Prostate gland (tissue), 2 donors: ENCODE measurements at regions not wholly inside any gene's neighbourhood (a gene's known extent, or its start where the extent isn't known, plus 50 kb on each side); places are given as distances from the start of the nearest gene placed in this dataset.

Experiments used
- DNase-seq: peaks from one replicate; pipeline ENCODE4 v3.0.0-alpha.2; 2019; ENCODE audit warnings: low spot score
- H3K27ac ChIP-seq, 2 donors: fragments of 200-600 bp; sonication (generic); 2 replicates each; pipeline ENCODE4 v1.5.1; 2017 to 2019
- H3K27me3 ChIP-seq: fragments of 200-600 bp; sonication (generic); replicated peaks from 2 replicates; pipeline ENCODE4 v1.5.1; 2019; ENCODE audit not compliant: insufficient read depth
- H3K36me3 ChIP-seq, 2 donors: fragments of 200-600 bp; sonication (generic); 1 replicate in 1 of 2; 2 replicates in 1 of 2; pipeline versions ENCODE4 v1.5.1 to v1.8.1; 2017 to 2019
- H3K4me1 ChIP-seq: fragments of 200-600 bp; sonication (generic); replicated peaks from 2 replicates; pipeline ENCODE4 v1.5.1; 2019
- H3K4me3 ChIP-seq, 2 donors: fragments of 200-600 bp; sonication (generic); 2 replicates each; pipeline ENCODE4 v1.5.1; 2017 to 2019
- H3K9me3 ChIP-seq: fragments of 200-600 bp; sonication (generic); 2 replicates; pipeline ENCODE4 v1.5.1; 2017
- CTCF ChIP-seq, 4 experiments: fragments of 200-600 bp in 2 of 4; fragments of 450-650 bp in 2 of 4; sonication (generic) in 2 of 4; IDR thresholded peaks; 1 replicate in 3 of 4; 2 replicates in 1 of 4; pipeline ENCODE4 v1.5.1; 2016 to 2019; ENCODE audit warnings: antibody characterized with exemption in 4 of 4, mild to moderate bottlenecking in 2 of 4, moderate library complexity in 2 of 4
- POLR2A ChIP-seq: fragments of 450-650 bp; IDR thresholded peaks from one replicate; pipeline ENCODE4 v1.6.1; 2016; ENCODE audit warnings: antibody characterized with exemption, mild to moderate bottlenecking
- POLR2AphosphoS5 ChIP-seq: sonication (generic); formaldehyde crosslinking; IDR thresholded peaks from one replicate; pipeline ENCODE4 v1.6.1; 2017; ENCODE audit warnings: antibody characterized with exemption
- WGBS: methylation state at CpG from one replicate; pipeline ENCODE4 v1.1.5; 2018; 5-methylcytosine and 5-hydroxymethylcytosine counted together
- intact Hi-C: fragments of 100-400 bp; cut with DNase I; formaldehyde crosslinking; loops from one replicate; pipeline ENCODE4 v1.14.2; 2022

- H3K4me1 ChIP-seq: no peaks in the 10 kb centered on the region
- no peak overlapping the region for H3K4me3 ChIP-seq
- no peaks in the 10 kb centered on the region for H3K36me3 ChIP-seq
- H3K27me3 ChIP-seq: no peaks in the 10 kb centered on the region
- H3K9me3 ChIP-seq: no peaks in the 10 kb centered on the region
- no peak overlapping the region for H3K27ac ChIP-seq
- no peak for TF ChIP-seq POLR2A
- TF ChIP-seq POLR2AphosphoS5: no peak
- TF ChIP-seq CTCF (IDR thresholded peaks at IDR 0.05): no peak
- intact Hi-C loops: no loop called here
- DNase-seq: no peak
- 84% methylated on average over 4 of the region's 4 CpGs for WGBS
These were observed 632.7 kb upstream of the CHORDC1 start for GRCh38 chr11:90855531-90855930.

DNA sequence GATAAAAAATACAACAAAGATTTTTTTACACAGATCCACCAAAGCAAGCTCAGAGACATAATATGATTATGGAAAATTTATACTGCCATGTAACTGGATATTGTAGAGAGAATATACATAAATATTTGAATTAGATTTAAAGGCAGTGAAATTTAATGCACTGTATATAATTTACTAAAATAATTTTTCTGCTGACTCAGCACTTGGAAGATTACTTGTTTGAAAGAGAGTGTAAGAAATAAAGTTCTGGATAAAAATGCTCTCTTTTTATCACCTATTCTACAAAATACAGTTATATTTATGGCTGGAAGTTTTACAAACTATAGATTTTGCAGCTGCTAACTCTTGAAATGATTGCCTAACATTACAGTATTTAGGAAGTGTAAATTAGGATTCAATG lies 628.3 kb upstream of the CHORDC1 start:
- DNase-seq: no peak
- Histone ChIP-seq H3K36me3 (no peaks in the 10 kb centered on the region), H3K4me3 (no peak overlapping the region), H3K27me3 (no peaks in the 10 kb centered on the region), H3K4me1 (no peaks in the 10 kb centered on the region), H3K9me3 (no peaks in the 10 kb centered on the region), H3K27ac (no peak overlapping the region)
- intact Hi-C loops: no loop called here
- no peak for TF ChIP-seq POLR2AphosphoS5
- no peak for TF ChIP-seq POLR2A
- TF ChIP-seq CTCF (IDR thresholded peaks at IDR 0.05): no peak

DNA sequence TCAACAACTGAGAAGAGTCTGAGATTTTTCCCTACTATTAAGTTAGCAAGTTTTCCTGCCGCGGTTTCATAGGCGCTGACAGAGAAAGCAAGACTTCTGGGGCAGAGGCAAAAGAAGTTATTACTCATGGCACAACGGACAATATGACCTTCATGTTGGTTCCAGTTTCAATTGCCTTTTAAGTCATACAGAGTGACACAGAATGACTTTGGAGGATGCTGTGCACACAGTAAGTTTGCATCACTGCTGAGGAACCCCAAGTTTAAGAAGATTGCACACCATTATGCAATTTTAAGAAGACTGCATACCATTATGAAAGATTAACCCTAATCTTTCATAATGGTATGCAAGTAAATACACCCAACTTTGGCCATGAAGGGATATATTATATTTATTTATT lies 626.5 kb upstream of the CHORDC1 start:
- no peak overlapping the region for H3K4me3 ChIP-seq
- no peaks in the 10 kb centered on the region for H3K9me3 ChIP-seq
- DNase-seq: no peak
- 92% methylated on average over 4 of the region's 4 CpGs for WGBS
- H3K36me3 ChIP-seq: no peaks in the 10 kb centered on the region
- TF ChIP-seq CTCF (IDR thresholded peaks at IDR 0.05): no peak
- TF ChIP-seq POLR2AphosphoS5: no peak
- no peak for TF ChIP-seq POLR2A
- H3K27me3 ChIP-seq: no peaks in the 10 kb centered on the region
- intact Hi-C loops: no loop called here
- H3K4me1 ChIP-seq: no peaks in the 10 kb centered on the region
- H3K27ac ChIP-seq: no peak overlapping the region

- intact Hi-C loops: no loop called here
- no peak overlapping the region for H3K27ac ChIP-seq
- no peak overlapping the region for H3K4me3 ChIP-seq
- DNase-seq: no peak
- no peaks in the 10 kb centered on the region for H3K4me1 ChIP-seq
- H3K36me3 ChIP-seq: no peaks in the 10 kb centered on the region
- no peaks in the 10 kb centered on the region for H3K27me3 ChIP-seq
- TF ChIP-seq CTCF (IDR thresholded peaks at IDR 0.05) (no peak), POLR2AphosphoS5 (no peak), POLR2A (no peak)
- no peaks in the 10 kb centered on the region for H3K9me3 ChIP-seq
- 94% methylated on average over 1 of the region's 1 CpG for WGBS
These were observed 624.5 kb upstream of the CHORDC1 start for GRCh38 chr11:90847268-90847886.

GRCh38 chr11:90846628-90847027 lies 623.8 kb upstream of the CHORDC1 start:
- TF ChIP-seq CTCF (IDR thresholded peaks at IDR 0.05): no peak
- Histone ChIP-seq H3K4me1 (no peaks in the 10 kb centered on the region), H3K9me3 (no peaks in the 10 kb centered on the region), H3K4me3 (no peak overlapping the region), H3K27me3 (no peaks in the 10 kb centered on the region), H3K27ac (no peak overlapping the region), H3K36me3 (no peaks in the 10 kb centered on the region)
- DNase-seq: no peak
- intact Hi-C loops: no loop called here
- WGBS: 19% methylated on average over 3 of the region's 3 CpGs
